ENCODE measurements at regions not wholly inside any gene's neighbourhood (a gene's known extent, or its start where the extent isn't known, plus 50 kb on each side); places are given as distances from the start of the nearest gene placed in this dataset.
A peak's percentile ranks its signal among the peaks of the same experiment; 100 is the strongest.
"Not testable (repeated sequence)": the region's sequence is repeated elsewhere in the genome, so short reads cannot be mapped to it uniquely, and the experiment has no call there.

DNA sequence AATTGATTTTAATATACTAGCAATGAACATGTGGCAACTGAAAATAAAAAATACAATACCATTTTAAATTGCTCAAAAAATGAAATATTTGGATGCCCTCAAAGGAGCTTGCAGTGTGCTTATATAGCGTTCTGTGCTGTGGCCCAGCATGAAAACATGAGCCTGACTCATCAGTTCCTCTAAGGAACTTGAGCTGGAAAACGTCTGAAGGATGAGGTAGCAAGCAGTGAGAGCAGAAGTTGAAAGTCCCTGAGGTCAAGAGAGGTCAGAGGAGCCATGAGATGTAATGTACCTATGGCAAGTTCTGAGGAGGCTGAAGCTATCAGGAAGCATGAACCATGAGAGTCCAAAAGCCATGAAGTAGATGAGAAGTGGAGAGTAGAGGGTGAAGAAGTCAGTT is 59.7 kb downstream of the HMGB3 start:
- DNase-seq = no peak

DNA sequence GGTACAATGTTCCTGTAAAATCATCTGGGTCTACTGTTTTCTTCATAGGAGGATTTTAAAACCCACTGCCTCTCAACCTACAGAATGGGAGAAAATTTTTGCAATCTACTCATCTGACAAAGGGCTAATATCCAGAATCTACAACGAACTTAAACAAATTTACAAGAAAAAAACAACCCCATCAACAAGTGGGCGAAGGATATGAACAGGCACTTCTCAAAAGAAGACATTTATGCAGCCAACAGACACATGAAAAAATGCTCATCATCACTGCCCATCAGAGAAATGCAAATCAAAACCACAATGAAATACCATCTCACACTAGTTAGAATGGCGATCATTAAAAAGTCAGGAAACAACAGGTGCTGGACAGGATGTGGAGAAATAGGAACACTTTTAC is 83.2 kb downstream of the HMGB3 start:
- not testable (repeated sequence) for DNase-seq

DNA sequence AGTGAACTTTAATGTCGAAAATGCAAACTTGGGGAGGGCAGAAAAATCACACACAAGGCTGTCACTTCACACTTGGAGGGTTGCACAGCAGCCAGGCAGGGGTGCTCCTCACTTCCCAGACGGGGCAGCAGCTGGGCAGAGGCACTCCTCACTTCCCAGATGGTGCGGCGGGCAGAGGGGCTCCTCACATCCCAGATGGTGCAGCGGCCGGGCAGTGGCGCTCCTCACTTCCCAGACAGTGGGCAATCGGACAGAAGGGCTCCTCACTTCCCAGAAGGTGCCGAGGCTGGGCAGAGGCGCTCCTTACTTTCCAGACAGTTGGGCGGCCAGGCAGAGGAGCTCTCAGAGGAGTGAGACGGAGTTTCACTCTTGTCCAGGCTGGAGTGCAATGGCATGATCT is 90.6 kb downstream of the HMGB3 start:
- DNase-seq = no peak

DNA sequence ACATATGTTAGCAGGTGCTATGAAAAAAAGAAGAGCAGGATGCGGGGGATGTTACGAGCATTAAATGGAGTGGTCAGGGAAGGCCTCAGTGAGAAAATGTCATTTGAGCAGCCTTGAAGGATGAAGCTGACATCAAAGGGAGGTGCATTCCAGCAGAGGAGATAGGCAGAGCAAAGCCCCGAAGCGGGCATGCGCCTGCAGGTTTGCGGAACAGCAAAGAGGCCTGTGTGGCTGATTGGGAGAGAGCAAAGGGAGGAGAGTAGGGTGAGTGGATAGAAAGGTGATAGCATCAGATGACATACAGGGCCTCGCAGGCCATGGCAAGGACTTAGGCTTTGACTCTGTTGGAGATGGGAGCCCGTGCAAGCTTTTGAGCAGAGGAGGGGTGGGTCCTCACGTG is 95.4 kb upstream of the GPR50 start:
- no peak for DNase-seq

DNA sequence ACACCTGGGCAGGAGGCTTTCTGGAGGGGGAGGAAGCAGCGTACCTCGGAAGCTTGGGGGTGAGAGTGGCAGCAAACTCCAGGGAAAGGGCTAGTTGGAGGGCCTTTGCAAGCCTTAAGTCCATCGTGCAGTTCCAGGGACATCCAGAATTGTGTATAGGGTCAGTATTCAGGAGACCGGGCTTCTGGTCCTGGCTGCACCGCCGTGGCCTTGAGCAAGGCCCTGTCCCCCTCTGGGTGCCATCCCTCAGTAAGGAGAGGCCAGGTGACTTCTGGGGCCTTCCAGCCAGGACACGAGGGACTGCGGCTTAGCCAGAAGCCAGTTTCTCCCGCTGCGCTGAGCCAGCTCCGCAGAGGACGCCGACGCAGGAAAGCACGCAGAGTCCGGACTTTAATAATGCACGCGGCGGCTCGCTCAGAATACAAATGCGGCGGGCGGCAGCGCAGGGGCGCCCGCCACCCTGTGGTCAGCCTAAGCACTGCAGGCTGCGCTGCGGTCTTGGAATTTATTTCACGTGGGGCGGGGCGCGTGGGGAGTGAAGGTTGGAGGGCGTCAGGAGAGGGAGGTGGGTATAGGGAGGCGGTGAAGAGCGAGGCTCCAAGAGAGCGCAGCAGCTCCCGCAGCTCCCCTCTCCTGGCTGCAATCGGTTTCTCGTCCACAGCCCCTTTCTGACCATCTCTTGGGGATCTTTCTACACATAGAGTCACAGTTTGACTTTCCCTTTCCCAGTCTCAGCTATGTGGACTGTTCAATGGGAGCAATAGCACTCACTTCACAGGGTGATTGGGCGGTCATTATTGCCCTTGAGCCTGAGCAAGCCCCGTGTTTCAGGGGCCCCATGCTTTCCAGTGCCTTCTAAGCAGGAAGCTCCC is 94.1 kb upstream of the GPR50 start:
- DNase-seq = peak; percentile 56

DNA sequence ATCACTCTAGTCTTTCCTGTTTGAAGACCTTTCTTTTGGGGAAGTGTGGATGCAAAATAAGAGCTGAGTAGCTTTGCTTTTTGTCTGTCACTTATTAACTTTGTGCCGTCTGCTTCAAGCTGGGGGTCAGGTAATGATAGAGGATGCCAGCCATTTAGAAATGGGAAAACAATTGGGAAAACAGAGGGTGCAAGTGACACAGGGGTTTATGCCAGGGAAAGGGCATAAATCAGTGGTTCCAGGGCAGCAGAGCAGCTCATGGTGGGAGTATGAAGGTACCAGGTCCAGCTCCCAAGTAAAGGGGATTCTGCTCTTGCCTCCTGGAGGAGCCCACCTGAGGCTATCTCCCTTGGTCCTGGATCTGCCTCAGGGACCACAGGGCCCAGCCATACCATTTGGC is 91.9 kb upstream of the GPR50 start:
- no peak for DNase-seq

DNA sequence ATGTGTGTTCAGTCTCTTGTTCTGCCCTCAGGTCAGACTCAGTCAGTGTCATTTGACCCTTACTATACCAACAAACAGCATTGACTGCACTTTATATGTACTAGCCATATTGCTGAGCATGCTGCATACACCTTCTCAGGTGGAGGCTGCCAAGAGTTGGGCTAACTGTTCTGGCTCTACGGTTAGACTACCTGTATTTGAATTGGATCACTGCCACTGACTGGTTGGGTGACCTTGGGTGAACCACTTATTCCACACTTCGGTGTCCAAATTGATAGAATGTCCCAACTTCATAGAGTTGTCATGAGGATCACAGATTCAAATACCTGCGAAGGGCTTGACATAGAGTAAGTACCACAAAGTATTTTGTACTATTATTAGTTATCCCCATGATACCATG is 91.2 kb upstream of the GPR50 start:
- DNase-seq = no peak

DNA sequence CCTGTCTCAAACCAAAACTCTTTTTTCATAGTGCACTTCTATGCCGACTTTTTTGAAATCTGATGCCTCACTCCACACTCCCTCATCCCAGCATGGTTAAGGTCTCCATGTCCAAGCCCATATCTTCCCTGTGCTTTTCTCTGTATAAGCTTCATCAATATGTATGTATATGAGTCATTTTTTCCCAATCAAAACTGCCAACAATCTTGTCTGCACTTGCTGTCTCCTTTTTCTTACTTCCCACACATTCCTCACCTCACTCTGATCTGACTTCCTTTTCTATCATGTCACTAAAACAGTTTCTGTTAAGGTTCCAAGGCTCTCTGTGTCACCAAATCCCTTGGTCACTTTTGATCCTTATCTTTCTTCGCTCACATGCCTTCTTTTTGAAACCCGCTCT is 88.2 kb upstream of the GPR50 start:
- DNase-seq = no peak

DNA sequence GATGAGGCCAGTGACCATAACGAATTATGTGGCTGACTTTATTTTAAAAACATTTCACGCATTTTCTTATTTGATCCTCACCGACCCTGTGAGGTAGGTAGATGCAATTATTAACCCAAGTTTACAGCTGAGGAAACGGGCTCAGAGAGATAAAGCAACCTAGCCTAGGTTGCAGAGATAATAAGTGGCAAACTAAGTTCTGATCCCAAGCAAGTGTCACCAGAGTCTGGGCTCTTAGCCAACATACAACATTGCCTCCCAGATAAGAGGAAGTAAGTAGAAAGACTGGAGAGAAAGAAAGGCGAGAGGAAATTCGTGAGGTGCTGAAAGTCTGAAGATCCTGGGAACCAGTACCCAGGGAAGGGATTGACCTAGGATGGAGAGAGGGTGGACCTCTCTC is 77.4 kb upstream of the GPR50 start:
- DNase-seq = no peak

DNA sequence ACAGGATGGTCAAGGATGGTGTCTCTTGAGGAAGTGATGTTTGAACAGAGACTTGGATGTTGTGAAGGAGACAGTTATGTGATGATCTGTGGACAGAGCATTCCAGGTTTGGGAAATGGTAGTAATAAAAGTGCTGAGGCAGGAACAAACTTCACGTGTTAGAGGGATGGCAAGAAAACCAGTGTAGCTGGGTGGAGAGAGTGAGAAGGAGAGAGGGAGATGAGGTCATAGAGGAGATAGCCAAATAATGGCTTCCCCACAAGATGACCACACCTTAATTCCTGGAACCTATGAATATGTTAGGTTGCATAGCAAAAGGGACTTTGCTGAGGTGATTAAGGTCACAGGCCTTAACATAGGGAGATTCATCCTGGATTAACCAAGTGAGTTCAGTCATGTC is 75.6 kb upstream of the GPR50 start:
- no peak for DNase-seq

DNA sequence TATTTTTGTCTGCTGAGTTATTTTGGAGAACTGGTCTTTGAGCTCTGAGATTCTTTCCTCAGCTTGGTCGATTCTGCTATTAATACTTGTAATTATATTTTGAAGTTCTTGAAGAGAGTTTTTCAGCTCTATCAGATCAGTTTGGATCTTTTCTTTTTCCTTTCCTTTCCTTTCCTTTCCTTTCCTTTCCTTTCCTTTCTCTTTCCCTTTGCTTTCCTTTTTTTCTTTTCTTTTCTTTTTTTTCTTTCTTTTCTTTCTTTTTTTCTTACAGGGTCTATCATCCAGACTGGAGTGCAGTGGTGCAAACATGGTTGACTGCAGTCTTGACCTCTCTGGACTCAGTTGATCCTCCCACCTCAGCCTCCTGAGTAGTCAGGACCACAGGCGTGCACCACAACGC is 63.2 kb upstream of the GPR50 start:
- DNase-seq = not testable (repeated sequence)
